ENCODE measurements at regions not wholly inside any gene's neighbourhood (a gene's known extent, or its start where the extent isn't known, plus 50 kb on each side); places are given as distances from the start of the nearest gene placed in this dataset.

DNA sequence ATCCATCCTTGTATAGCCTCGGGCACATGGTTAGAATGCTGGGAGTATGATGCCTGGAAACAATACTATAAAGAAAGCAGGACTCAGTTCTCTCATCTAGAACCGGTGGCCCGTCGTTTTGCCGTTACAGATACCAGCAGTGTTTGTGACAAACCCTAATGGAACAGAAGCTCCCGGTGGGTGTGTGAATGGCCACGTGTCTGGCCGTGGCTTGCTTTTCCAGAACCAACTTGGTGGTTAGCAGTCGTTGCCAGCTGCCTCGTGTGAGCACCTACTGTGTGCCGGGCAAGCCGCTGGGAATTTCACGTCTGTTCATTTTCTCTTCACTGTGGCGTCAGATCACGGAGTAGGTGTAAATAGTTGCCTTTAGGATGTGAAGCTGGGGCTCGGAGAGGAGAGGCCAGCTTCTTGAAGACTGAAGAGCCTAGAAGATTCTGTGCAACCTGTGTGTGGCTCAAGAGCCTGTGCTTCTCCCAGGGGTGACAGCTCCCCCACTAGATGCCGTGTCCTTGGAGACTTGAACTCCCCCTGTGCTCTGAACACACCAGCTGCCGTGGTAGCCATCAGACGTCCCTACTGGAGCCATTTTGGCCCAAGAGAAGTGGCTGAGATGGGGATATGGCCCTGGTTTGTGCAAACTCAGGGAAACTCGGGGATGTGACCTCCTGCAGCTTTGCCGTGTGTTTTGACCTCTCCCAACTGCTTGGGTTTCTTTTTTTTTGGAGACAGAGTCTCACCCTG, 57.5 kb upstream of the PPARA start:
- TF ChIP-seq, protein P1, sequence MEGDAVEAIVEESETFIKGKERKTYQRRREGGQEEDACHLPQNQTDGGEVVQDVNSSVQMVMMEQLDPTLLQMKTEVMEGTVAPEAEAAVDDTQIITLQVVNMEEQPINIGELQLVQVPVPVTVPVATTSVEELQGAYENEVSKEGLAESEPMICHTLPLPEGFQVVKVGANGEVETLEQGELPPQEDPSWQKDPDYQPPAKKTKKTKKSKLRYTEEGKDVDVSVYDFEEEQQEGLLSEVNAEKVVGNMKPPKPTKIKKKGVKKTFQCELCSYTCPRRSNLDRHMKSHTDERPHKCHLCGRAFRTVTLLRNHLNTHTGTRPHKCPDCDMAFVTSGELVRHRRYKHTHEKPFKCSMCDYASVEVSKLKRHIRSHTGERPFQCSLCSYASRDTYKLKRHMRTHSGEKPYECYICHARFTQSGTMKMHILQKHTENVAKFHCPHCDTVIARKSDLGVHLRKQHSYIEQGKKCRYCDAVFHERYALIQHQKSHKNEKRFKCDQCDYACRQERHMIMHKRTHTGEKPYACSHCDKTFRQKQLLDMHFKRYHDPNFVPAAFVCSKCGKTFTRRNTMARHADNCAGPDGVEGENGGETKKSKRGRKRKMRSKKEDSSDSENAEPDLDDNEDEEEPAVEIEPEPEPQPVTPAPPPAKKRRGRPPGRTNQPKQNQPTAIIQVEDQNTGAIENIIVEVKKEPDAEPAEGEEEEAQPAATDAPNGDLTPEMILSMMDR (IDR thresholded peaks at IDR 0.05): no peak
- no peak for TF ChIP-seq EZH2 (IDR thresholded peaks at IDR 0.05)
- TF ChIP-seq EZH2phosphoT487 (IDR thresholded peaks at IDR 0.05): no peak
